Endodermal cell (in vitro differentiated cells): ENCODE measurements at regions not wholly inside any gene's neighbourhood (a gene's known extent, or its start where the extent isn't known, plus 50 kb on each side); places are given as distances from the start of the nearest gene placed in this dataset.

Experiments used
- DNase-seq: peaks from one replicate; pipeline ENCODE4 v3.0.0-alpha.2; 2017
- H3K27ac ChIP-seq: 2 replicates; pipeline ENCODE4 v1.5.1; 2013; ENCODE audit warnings: mild to moderate bottlenecking, low read depth, low read length, moderate library complexity
- H3K27me3 ChIP-seq: 2 replicates; pipeline ENCODE4 v1.6.1; 2013; ENCODE audit warnings: mild to moderate bottlenecking, low read length, moderate library complexity; ENCODE audit not compliant: insufficient read depth, control insufficient read depth, poor library complexity, severe bottlenecking
- H3K36me3 ChIP-seq: 2 replicates; pipeline ENCODE4 v1.7.0; 2013; ENCODE audit warnings: mild to moderate bottlenecking, low read length, moderate library complexity; ENCODE audit not compliant: control insufficient read depth, insufficient read depth
- H3K4me1 ChIP-seq: one replicate; pipeline ENCODE4 v1.7.0; 2013; ENCODE audit warnings: low read length; ENCODE audit not compliant: control insufficient read depth, insufficient read depth
- H3K4me3 ChIP-seq: 2 replicates; pipeline ENCODE4 v1.5.1; 2013; ENCODE audit warnings: mild to moderate bottlenecking, low read length, moderate library complexity
- H3K9ac ChIP-seq: 2 replicates; pipeline ENCODE4 v1.6.1; 2013; ENCODE audit warnings: mild to moderate bottlenecking, low read length, moderate library complexity; ENCODE audit not compliant: poor library complexity, severe bottlenecking; ENCODE audit errors: extremely low read depth
- H3K9me3 ChIP-seq: 2 replicates; pipeline ENCODE4 v1.6.1; 2013; ENCODE audit warnings: mild to moderate bottlenecking, low read length, moderate library complexity; ENCODE audit not compliant: control insufficient read depth
- H3K27ac Mint-ChIP-seq: 2 replicates; pipeline ENCODE4 v1.8.0; 2020; ENCODE audit warnings: mixed read lengths
- H3K27me3 Mint-ChIP-seq: 2 replicates; pipeline ENCODE4 v1.8.0; 2021; ENCODE audit warnings: mild to moderate bottlenecking, mixed read lengths; ENCODE audit not compliant: insufficient read depth
- H3K36me3 Mint-ChIP-seq: 2 replicates; pipeline ENCODE4 v1.8.0; 2020; ENCODE audit warnings: low read depth, mixed read lengths
- H3K4me1 Mint-ChIP-seq: 2 replicates; pipeline ENCODE4 v1.8.0; 2020; ENCODE audit warnings: mixed read lengths
- H3K4me3 Mint-ChIP-seq: 2 replicates; pipeline ENCODE4 v1.8.0; 2020; ENCODE audit warnings: mild to moderate bottlenecking, moderate library complexity, mixed read lengths
- H3K9me3 Mint-ChIP-seq: 2 replicates; pipeline ENCODE4 v1.8.0; 2020; ENCODE audit warnings: mild to moderate bottlenecking, mixed read lengths
- WGBS, 2 experiments: methylation state at CpG; one replicate each; pipeline versions ENCODE4 v1.1.5 to v1.1.7; 2013; ENCODE audit warnings: missing lambda C conversion rate in 2 of 2, mixed read lengths in 1 of 2; ENCODE audit not compliant: insufficient coverage in 1 of 2, insufficient read length in 1 of 2; 5-methylcytosine and 5-hydroxymethylcytosine counted together
- TF ChIP-seq, protein P1 (sequence below): fragments of 200-600 bp; sonication (generic); conservative IDR thresholded peaks from 2 replicates; pipeline ENCODE4 v1.5.0; 2021; ENCODE audit warnings: antibody characterized with exemption, mild to moderate bottlenecking

- Histone ChIP-seq H3K27me3 (no peaks in the 10 kb centered on the region), H3K9ac (no peak overlapping the region), H3K36me3 (no peaks in the 10 kb centered on the region), H3K9me3 (peaks cover 4% of the 10 kb centered on the region), H3K4me1 (no peaks in the 10 kb centered on the region), H3K4me3 (no peak overlapping the region), H3K27ac (no peak overlapping the region)
- Mint-ChIP-seq H3K27me3 (no peaks in the 10 kb centered on the region), H3K4me3 (no peak overlapping the region), H3K9me3 (peaks cover 6% of the 10 kb centered on the region), H3K27ac (no peak overlapping the region), H3K36me3 (no peaks in the 10 kb centered on the region), H3K4me1 (peaks cover 6% of the 10 kb centered on the region)
- 96 to 100% methylated on average over 1 to 3 of the region's 3 CpGs for WGBS, 2 experiments
- DNase-seq = no peak
- TF ChIP-seq, protein P1, sequence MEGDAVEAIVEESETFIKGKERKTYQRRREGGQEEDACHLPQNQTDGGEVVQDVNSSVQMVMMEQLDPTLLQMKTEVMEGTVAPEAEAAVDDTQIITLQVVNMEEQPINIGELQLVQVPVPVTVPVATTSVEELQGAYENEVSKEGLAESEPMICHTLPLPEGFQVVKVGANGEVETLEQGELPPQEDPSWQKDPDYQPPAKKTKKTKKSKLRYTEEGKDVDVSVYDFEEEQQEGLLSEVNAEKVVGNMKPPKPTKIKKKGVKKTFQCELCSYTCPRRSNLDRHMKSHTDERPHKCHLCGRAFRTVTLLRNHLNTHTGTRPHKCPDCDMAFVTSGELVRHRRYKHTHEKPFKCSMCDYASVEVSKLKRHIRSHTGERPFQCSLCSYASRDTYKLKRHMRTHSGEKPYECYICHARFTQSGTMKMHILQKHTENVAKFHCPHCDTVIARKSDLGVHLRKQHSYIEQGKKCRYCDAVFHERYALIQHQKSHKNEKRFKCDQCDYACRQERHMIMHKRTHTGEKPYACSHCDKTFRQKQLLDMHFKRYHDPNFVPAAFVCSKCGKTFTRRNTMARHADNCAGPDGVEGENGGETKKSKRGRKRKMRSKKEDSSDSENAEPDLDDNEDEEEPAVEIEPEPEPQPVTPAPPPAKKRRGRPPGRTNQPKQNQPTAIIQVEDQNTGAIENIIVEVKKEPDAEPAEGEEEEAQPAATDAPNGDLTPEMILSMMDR = no peak
Measured at GRCh38 chr5:123710031-123710430, 198.1 kb downstream of the CSNK1G3 start.

DNA sequence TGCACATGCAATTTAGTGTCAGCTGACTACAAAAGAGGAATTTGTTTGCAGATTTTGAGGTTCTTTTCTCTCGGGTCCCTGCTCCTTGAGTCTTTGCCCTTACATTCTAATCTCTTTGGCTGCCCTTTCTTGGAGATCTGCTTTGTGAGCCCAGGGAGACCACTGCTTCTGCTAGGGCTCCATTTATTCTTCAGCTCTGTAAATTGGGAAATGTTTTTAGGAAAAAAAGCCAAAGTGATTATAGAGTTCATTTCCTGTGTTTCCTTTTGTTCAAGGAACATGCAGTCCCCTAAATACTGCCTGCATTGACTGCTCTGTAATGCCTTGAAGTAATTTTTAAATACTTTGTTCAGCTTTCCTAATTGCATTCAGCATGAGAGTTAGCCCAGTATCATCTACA lies 197.4 kb downstream of the CSNK1G3 start:
- Mint-ChIP-seq H3K4me1 (peaks cover 6% of the 10 kb centered on the region), H3K27ac (no peak overlapping the region), H3K9me3 (peaks cover 6% of the 10 kb centered on the region), H3K4me3 (no peak overlapping the region), H3K36me3 (no peaks in the 10 kb centered on the region), H3K27me3 (no peaks in the 10 kb centered on the region)
- Histone ChIP-seq H3K27me3 (no peaks in the 10 kb centered on the region), H3K9me3 (peaks cover 4% of the 10 kb centered on the region), H3K9ac (no peak overlapping the region), H3K36me3 (no peaks in the 10 kb centered on the region), H3K4me1 (no peaks in the 10 kb centered on the region), H3K4me3 (no peak overlapping the region), H3K27ac (no peak overlapping the region)
- no peak for DNase-seq
- TF ChIP-seq, protein P1 = no peak
- 90 to 100% methylated on average over 1 of the region's 1 CpG for WGBS, 2 experiments

GRCh38 chr5:123708074-123708806 lies 196.3 kb downstream of the CSNK1G3 start:
- Mint-ChIP-seq H3K4me3 (no peak overlapping the region), H3K27ac (no peak overlapping the region), H3K4me1 (peaks cover 6% of the 10 kb centered on the region), H3K36me3 (no peaks in the 10 kb centered on the region), H3K9me3 (peaks cover 6% of the 10 kb centered on the region), H3K27me3 (no peaks in the 10 kb centered on the region)
- DNase-seq = no peak
- Histone ChIP-seq H3K9ac (no peak overlapping the region), H3K4me3 (no peak overlapping the region), H3K27me3 (no peaks in the 10 kb centered on the region), H3K9me3 (peaks cover under 1% of the 10 kb centered on the region), H3K36me3 (no peaks in the 10 kb centered on the region), H3K4me1 (no peaks in the 10 kb centered on the region), H3K27ac (no peak overlapping the region)
- WGBS, 2 experiments = 90 to 92% methylated on average over 2 of the region's 3 CpGs
- TF ChIP-seq, protein P1 = no peak
